H1 (cell line): ENCODE measurements at regions not wholly inside any gene's neighbourhood (a gene's known extent, or its start where the extent isn't known, plus 50 kb on each side); places are given as distances from the start of the nearest gene placed in this dataset.

ENCODE experiments used
- CTCF ChIA-PET: fragments of 300-600 bp; sonication (Branson Sonifier 250); formaldehyde crosslinking; loops from one replicate; lab custom pipeline; 2021; ENCODE audit not compliant: partially characterized antibody; lab: Charles Lee
- POLR2A ChIA-PET: fragments of 300-600 bp; sonication (Branson Sonifier 250); formaldehyde crosslinking; loops from one replicate; lab custom pipeline; 2021; ENCODE audit warnings: inconsistent platforms; ENCODE audit not compliant: partially characterized antibody; lab: Charles Lee
- DNase-seq, 2 experiments: peaks; one replicate each; pipeline versions ENCODE4 v3.0.0 to v3.0.0-alpha.2; 2010 to 2022; ENCODE audit warnings: low spot score in 2 of 2, low read depth in 1 of 2, mixed read lengths in 1 of 2
- FAIRE-seq: peaks from 2 replicates; lab custom pipeline; 2011; peaks lifted over from hg19 to GRCh38; lab: Jason Lieb, UNC
- H2AFZ ChIP-seq: 2 replicates; pipeline ENCODE4 v1.8.1; 2012; ENCODE audit warnings: low read length, inconsistent platforms
- H2AK5ac ChIP-seq: 2 replicates; pipeline ENCODE4 v1.6.1; 2013; ENCODE audit warnings: low read depth, low read length
- H2BK120ac ChIP-seq: replicated peaks from 2 replicates; pipeline ENCODE3; 2013; ENCODE audit warnings: low read depth, low read length, inconsistent platforms
- H2BK12ac ChIP-seq: 2 replicates; pipeline ENCODE4 v1.6.1; 2013; ENCODE audit warnings: low read depth, low read length
- H2BK15ac ChIP-seq: 2 replicates; pipeline ENCODE4 v1.6.1; 2013; ENCODE audit warnings: low read length
- H2BK20ac ChIP-seq: 2 replicates; pipeline ENCODE4 v1.6.1; 2013; ENCODE audit warnings: low read length
- H2BK5ac ChIP-seq: 2 replicates; pipeline ENCODE4 v1.6.1; 2013; ENCODE audit warnings: low read depth, low read length
- H3K14ac ChIP-seq: 2 replicates; pipeline ENCODE4 v1.6.1; 2013; ENCODE audit warnings: inconsistent platforms; ENCODE audit not compliant: insufficient read length
- H3K18ac ChIP-seq: 2 replicates; pipeline ENCODE4 v1.6.1; 2013; ENCODE audit warnings: low read length; ENCODE audit errors: extremely low read depth
- H3K23ac ChIP-seq: 2 replicates; pipeline ENCODE4 v1.6.1; 2013; ENCODE audit warnings: inconsistent platforms; ENCODE audit not compliant: insufficient read length
- H3K23me2 ChIP-seq: 2 replicates; pipeline ENCODE4 v1.6.1; 2013; ENCODE audit warnings: low read depth, low read length
- H3K27ac ChIP-seq: 2 replicates; pipeline ENCODE4 v1.6.1; 2011; ENCODE audit warnings: low read depth, low read length, inconsistent platforms
- H3K27me3 ChIP-seq, 4 experiments: replicated peaks in 1 of 4; 1 replicate in 1 of 4; 2 replicates in 3 of 4; pipeline versions ENCODE4 v1.6.1 to v1.8.1; 2011 to 2013; ENCODE audit warnings: low read length in 3 of 4, mild to moderate bottlenecking in 3 of 4, inconsistent platforms in 2 of 4, mixed read lengths in 2 of 4, moderate library complexity in 1 of 4; ENCODE audit not compliant: control insufficient read depth in 3 of 4, insufficient read depth in 3 of 4; ENCODE audit errors: extremely low read depth in 1 of 4
- H3K36me3 ChIP-seq, 4 experiments: 2 replicates each; pipeline versions ENCODE4 v1.6.1 to v1.8.1; 2011 to 2013; ENCODE audit warnings: mild to moderate bottlenecking in 4 of 4, low read length in 3 of 4, moderate library complexity in 2 of 4, control low read depth in 1 of 4, inconsistent platforms in 1 of 4; ENCODE audit not compliant: insufficient read depth in 4 of 4, control insufficient read depth in 2 of 4
- H3K4ac ChIP-seq: replicated peaks from 2 replicates; pipeline ENCODE3; 2013; ENCODE audit warnings: low read length, low read depth, mixed read lengths, inconsistent platforms; ENCODE audit not compliant: insufficient read length
- H3K4me1 ChIP-seq, 4 experiments: replicated peaks in 1 of 4; 1 replicate in 1 of 4; 2 replicates in 3 of 4; pipeline versions ENCODE4 v1.6.1 to v1.8.1; 2011 to 2013; ENCODE audit warnings: low read length in 3 of 4, inconsistent platforms in 2 of 4, mixed read lengths in 1 of 4; ENCODE audit not compliant: insufficient read depth in 4 of 4, control insufficient read depth in 3 of 4
- H3K4me2 ChIP-seq, 2 experiments: 2 replicates each; pipeline versions ENCODE4 v1.6.1 to v1.8.1; 2011 to 2013; ENCODE audit warnings: low read depth in 2 of 2, low read length in 2 of 2, control low read depth in 1 of 2, inconsistent platforms in 1 of 2, mild to moderate bottlenecking in 1 of 2; ENCODE audit not compliant: insufficient read depth in 1 of 2
- H3K4me3 ChIP-seq, 4 experiments: fragments of 200-600, 300-600 bp in 1 of 4; sonication (generic), shearing (Covaris generic), sonication (Bioruptor Twin) in 1 of 4; 2 replicates each; pipeline versions ENCODE4 v1.5.1 to v1.8.1; 2011 to 2016; ENCODE audit warnings: low read length in 4 of 4, low read depth in 3 of 4, control low read depth in 2 of 4, inconsistent platforms in 2 of 4, mild to moderate bottlenecking in 2 of 4, mixed read lengths in 1 of 4, moderate library complexity in 1 of 4; ENCODE audit not compliant: insufficient read depth in 2 of 4; ENCODE audit errors: extremely low read depth in 1 of 4
- H3K56ac ChIP-seq: replicated peaks from 2 replicates; pipeline ENCODE3; 2013; ENCODE audit warnings: low read depth, mild to moderate bottlenecking, mixed read lengths, low read length, inconsistent platforms; ENCODE audit not compliant: insufficient read length
- H3K79me1 ChIP-seq: 2 replicates; pipeline ENCODE4 v1.6.1; 2013; ENCODE audit warnings: low read depth, low read length, control low read depth
- H3K79me2 ChIP-seq, 2 experiments: 2 replicates each; pipeline versions ENCODE4 v1.6.1 to v1.8.1; 2012 to 2013; ENCODE audit warnings: low read length in 2 of 2, mild to moderate bottlenecking in 2 of 2, inconsistent platforms in 1 of 2; ENCODE audit not compliant: insufficient read depth in 2 of 2, control insufficient read depth in 1 of 2
- H3K9ac ChIP-seq, 4 experiments: replicated peaks in 1 of 4; 1 replicate in 1 of 4; 2 replicates in 3 of 4; pipeline versions ENCODE4 v1.6.1 to v1.8.1; 2011 to 2013; ENCODE audit warnings: low read depth in 3 of 4, low read length in 3 of 4, control low read depth in 2 of 4, mild to moderate bottlenecking in 2 of 4, moderate library complexity in 2 of 4, inconsistent platforms in 1 of 4; ENCODE audit errors: extremely low read depth in 1 of 4
- H3K9me3 ChIP-seq, 2 experiments: 2 replicates each; pipeline versions ENCODE4 v1.6.1 to v1.8.1; 2012 to 2013; ENCODE audit warnings: mild to moderate bottlenecking in 2 of 2, moderate library complexity in 2 of 2, control low read depth in 1 of 2, inconsistent platforms in 1 of 2, low read depth in 1 of 2, low read length in 1 of 2, mixed read lengths in 1 of 2; ENCODE audit not compliant: insufficient read depth in 2 of 2
- H4K20me1 ChIP-seq, 2 experiments: replicated peaks in 1 of 2; 2 replicates each; pipeline versions ENCODE3 to v1.8.1; 2011 to 2013; ENCODE audit warnings: inconsistent platforms in 2 of 2, low read length in 2 of 2, mild to moderate bottlenecking in 1 of 2; ENCODE audit not compliant: insufficient read depth in 2 of 2, control insufficient read depth in 1 of 2
- H4K5ac ChIP-seq: 2 replicates; pipeline ENCODE4 v1.6.1; 2013; ENCODE audit warnings: low read length, low read depth, mixed read lengths, inconsistent platforms; ENCODE audit not compliant: insufficient read length
- H4K8ac ChIP-seq: 2 replicates; pipeline ENCODE4 v1.8.0; 2013; ENCODE audit warnings: mild to moderate bottlenecking, moderate library complexity, low read length, inconsistent platforms; ENCODE audit not compliant: insufficient read depth; ENCODE audit errors: extremely low read depth
- H4K91ac ChIP-seq: replicated peaks from 2 replicates; pipeline ENCODE3; 2013; ENCODE audit warnings: low read length, mixed read lengths, inconsistent platforms; ENCODE audit not compliant: insufficient read length
- ASH2L ChIP-seq: fragments of 200-600, 300-600 bp; sonication (generic); IDR thresholded peaks from one replicate; pipeline ENCODE4 v1.7.1; 2017; ENCODE audit warnings: low read length
- BACH1 ChIP-seq: IDR thresholded peaks from 2 replicates; pipeline ENCODE4 v1.6.1; 2012; ENCODE audit warnings: low read length, improper control_type of control experiment
- BCL11A ChIP-seq, 2 experiments: IDR thresholded peaks; one replicate each; pipeline ENCODE4 v1.6.1; 2011; ENCODE audit warnings: low read depth in 2 of 2, low read length in 2 of 2, mild to moderate bottlenecking in 2 of 2
- CHD1 ChIP-seq: IDR thresholded peaks from 2 replicates; pipeline ENCODE4 v1.6.1; 2012; ENCODE audit warnings: low read depth, low read length, improper control_type of control experiment
- HDAC6 ChIP-seq: IDR thresholded peaks from one replicate; pipeline ENCODE4 v1.7.1; 2012; ENCODE audit warnings: low read depth, mild to moderate bottlenecking, inconsistent platforms, low read length, moderate library complexity
- KDM4A ChIP-seq: IDR thresholded peaks from one replicate; pipeline ENCODE4 v1.7.1; 2012; ENCODE audit warnings: low read depth, mild to moderate bottlenecking, moderate library complexity, low read length, inconsistent platforms; ENCODE audit not compliant: severe bottlenecking
- NRF1 ChIP-seq: IDR thresholded peaks from 2 replicates; pipeline ENCODE4 v1.6.1; 2011; ENCODE audit warnings: mild to moderate bottlenecking, low read depth, low read length, improper control_type of control experiment
- POLR2A ChIP-seq, 2 experiments: IDR thresholded peaks; 1 replicate in 1 of 2; 2 replicates in 1 of 2; pipeline ENCODE4 v1.6.1; 2011; ENCODE audit warnings: low read depth in 2 of 2, low read length in 2 of 2, mild to moderate bottlenecking in 2 of 2; ENCODE audit errors: control extremely low read depth in 1 of 2
- RBBP5 ChIP-seq: IDR thresholded peaks from 2 replicates; pipeline ENCODE4 v1.7.1; 2012; ENCODE audit warnings: low read depth, mild to moderate bottlenecking, inconsistent platforms, low read length, moderate library complexity, borderline replicate concordance
- RXRA ChIP-seq: IDR thresholded peaks from 2 replicates; pipeline ENCODE4 v1.6.1; 2011; ENCODE audit warnings: low read depth, mild to moderate bottlenecking, low read length, moderate library complexity; ENCODE audit not compliant: insufficient read depth
- SP1 ChIP-seq: IDR thresholded peaks from 2 replicates; pipeline ENCODE4 v1.6.1; 2011; ENCODE audit warnings: low read depth, low read length
- SP4 ChIP-seq: IDR thresholded peaks from 2 replicates; pipeline ENCODE4 v1.6.1; 2012; ENCODE audit warnings: low read length, inconsistent platforms
- TEAD4 ChIP-seq: IDR thresholded peaks from 2 replicates; pipeline ENCODE4 v1.6.1; 2012; ENCODE audit warnings: low read depth, low read length, inconsistent platforms, mixed read lengths
- WGBS, 2 experiments: shearing (Covaris generic) in 1 of 2; methylation state at CpG; one replicate each; pipeline versions ENCODE4 v1.1.6 to v1.1.7; 2013 to 2015; ENCODE audit warnings: low lambda C conversion rate in 2 of 2, mixed read lengths in 2 of 2, inconsistent platforms in 1 of 2, low coverage in 1 of 2, missing lambda C conversion rate in 1 of 2; ENCODE audit not compliant: insufficient replicate concordance in 2 of 2, insufficient coverage in 1 of 2, insufficient read length in 1 of 2; ENCODE audit errors: extremely low coverage in 1 of 2, missing lambda C conversion rate in 1 of 2; 5-methylcytosine and 5-hydroxymethylcytosine counted together
- TF ChIP-seq, protein P1 (sequence below): IDR thresholded peaks from 2 replicates; pipeline ENCODE4 v1.6.1; 2011; ENCODE audit warnings: low read length, improper control_type of control experiment
- TF ChIP-seq, protein P2 (sequence below): IDR thresholded peaks from 2 replicates; pipeline ENCODE4 v1.6.1; 2012; ENCODE audit warnings: inconsistent platforms

GRCh38 chr6:22722913-22723312 lies 153.5 kb downstream of the HDGFL1 start:
- WGBS, 2 experiments = 89% methylated on average over 1 of the region's 1 CpG; no CpG with 5 or more reads in 1 of the 2 experiments
- H3K27me3 ChIP-seq = no peaks in the 10 kb centered on the region
- no peaks in the 10 kb centered on the region for H3K79me1 ChIP-seq
- H3K14ac ChIP-seq = no peak overlapping the region
- FAIRE-seq = no peak
- ChIA-PET POLR2A (no interaction called here), CTCF (interaction anchor here (0.9 kb wide), 1 partner anchor 15 kb away, joined by 3 read pairs; no protein-coding TSS in a partner anchor)
- H3K23ac ChIP-seq = no peak overlapping the region
- no peak overlapping the region for H4K8ac ChIP-seq
- H2AFZ ChIP-seq = no peak overlapping the region
- H3K9me3 ChIP-seq = peaks cover 10 to 14% of the 10 kb centered on the region in 2 experiments; a peak in 2 of 4 replicates
- no peak overlapping the region for H4K5ac ChIP-seq
- no peak overlapping the region for H3K56ac ChIP-seq
- no peak overlapping the region for H2BK12ac ChIP-seq
- no peak overlapping the region for H4K91ac ChIP-seq
- DNase-seq = no peak
- H3K27ac ChIP-seq = no peak overlapping the region
- no peak overlapping the region for H2BK5ac ChIP-seq
- no peaks in the 10 kb centered on the region for H3K36me3 ChIP-seq
- H3K23me2 ChIP-seq = no peaks in the 10 kb centered on the region
- H3K79me2 ChIP-seq = no peaks in the 10 kb centered on the region
- no peak overlapping the region for H3K4me3 ChIP-seq
- H2BK120ac ChIP-seq = no peak overlapping the region
- no peak overlapping the region for H3K18ac ChIP-seq
- H3K4me1 ChIP-seq = no peaks in the 10 kb centered on the region; a peak in 2 of 7 replicates
- no peak overlapping the region for H2AK5ac ChIP-seq
- H3K4ac ChIP-seq = no peak overlapping the region
- H4K20me1 ChIP-seq = no peaks in the 10 kb centered on the region
- H2BK20ac ChIP-seq = no peak overlapping the region
- no peak overlapping the region for H3K4me2 ChIP-seq
- H3K9ac ChIP-seq = no peak overlapping the region
- no peak overlapping the region for H2BK15ac ChIP-seq
- TF ChIP-seq KDM4A (no peak), SP4 (no peak), CHD1 (no peak), SP1 (no peak), POLR2A (IDR thresholded peaks at IDR 0.05; ENCODE audit: control extremely low read depth in 1 of 2, low read depth in 2 of 2, low read length in 2 of 2) (no peak), TEAD4 (no peak), HDAC6 (no peak), RBBP5 (no peak), NRF1 (no peak), BACH1 (no peak), RXRA (no peak), BCL11A (IDR thresholded peaks at IDR 0.05; ENCODE audit: low read depth in 2 of 2, low read length in 2 of 2) (no peak), ASH2L (no peak)
- TF ChIP-seq, protein P1, sequence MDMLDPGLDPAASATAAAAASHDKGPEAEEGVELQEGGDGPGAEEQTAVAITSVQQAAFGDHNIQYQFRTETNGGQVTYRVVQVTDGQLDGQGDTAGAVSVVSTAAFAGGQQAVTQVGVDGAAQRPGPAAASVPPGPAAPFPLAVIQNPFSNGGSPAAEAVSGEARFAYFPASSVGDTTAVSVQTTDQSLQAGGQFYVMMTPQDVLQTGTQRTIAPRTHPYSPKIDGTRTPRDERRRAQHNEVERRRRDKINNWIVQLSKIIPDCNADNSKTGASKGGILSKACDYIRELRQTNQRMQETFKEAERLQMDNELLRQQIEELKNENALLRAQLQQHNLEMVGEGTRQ = no peak
- TF ChIP-seq, protein P2, sequence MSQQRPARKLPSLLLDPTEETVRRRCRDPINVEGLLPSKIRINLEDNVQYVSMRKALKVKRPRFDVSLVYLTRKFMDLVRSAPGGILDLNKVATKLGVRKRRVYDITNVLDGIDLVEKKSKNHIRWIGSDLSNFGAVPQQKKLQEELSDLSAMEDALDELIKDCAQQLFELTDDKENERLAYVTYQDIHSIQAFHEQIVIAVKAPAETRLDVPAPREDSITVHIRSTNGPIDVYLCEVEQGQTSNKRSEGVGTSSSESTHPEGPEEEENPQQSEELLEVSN = no peak
